Right atrium auricular region (tissue), 2 donors: ENCODE measurements at regions not wholly inside any gene's neighbourhood (a gene's known extent, or its start where the extent isn't known, plus 50 kb on each side); places are given as distances from the start of the nearest gene placed in this dataset.

Experiments
- DNase-seq: peaks from one replicate; pipeline ENCODE4 v3.0.0-alpha.2; 2019; ENCODE audit warnings: low spot score
- H3K27ac ChIP-seq, 2 donors: fragments of 200-600 bp; sonication (generic); 1 replicate in 1 of 2; 2 replicates in 1 of 2; pipeline ENCODE4 v1.5.1; 2016 to 2019
- H3K27me3 ChIP-seq, 2 donors: fragments of 200-600 bp; sonication (generic); one replicate each; pipeline versions ENCODE4 v1.5.1 to v1.6.0; 2017 to 2019
- H3K36me3 ChIP-seq: fragments of 200-600 bp; sonication (generic); one replicate; pipeline ENCODE4 v1.5.1; 2016
- H3K4me1 ChIP-seq, 2 donors: fragments of 200-600 bp; sonication (generic); one replicate each; pipeline versions ENCODE4 v1.5.1 to v1.6.0; 2017 to 2019
- H3K4me3 ChIP-seq, 2 donors: fragments of 200-600 bp; sonication (generic); 1 replicate in 1 of 2; 2 replicates in 1 of 2; pipeline ENCODE4 v1.5.1; 2017 to 2019; ENCODE audit warnings: mild to moderate bottlenecking in 1 of 2, moderate library complexity in 1 of 2
- H3K9me3 ChIP-seq, 2 donors: fragments of 200-600 bp; sonication (generic); one replicate each; pipeline ENCODE4 v1.5.1; 2019
- CTCF ChIP-seq, 2 donors: fragments of 200-600 bp; sonication (generic); IDR thresholded peaks; one replicate each; pipeline ENCODE4 v1.5.1; 2019; ENCODE audit warnings: antibody characterized with exemption in 2 of 2

GRCh38 chr5:33267801-33268200 is 173.0 kb upstream of the TARS1 start:
- no peaks in the 10 kb centered on the region for H3K36me3 ChIP-seq
- H3K4me3 ChIP-seq = no peak overlapping the region
- DNase-seq = no peak

GRCh38 chr5:33268374-33268773 is 172.4 kb upstream of the TARS1 start:
- peaks cover 0 to 6% of the 10 kb centered on the region in 2 donors for H3K9me3 ChIP-seq
- TF ChIP-seq CTCF (IDR thresholded peaks at IDR 0.05) = no peak
- H3K4me1 ChIP-seq = no peaks in the 10 kb centered on the region
- no peaks in the 10 kb centered on the region for H3K27me3 ChIP-seq
- no peak for DNase-seq
- H3K36me3 ChIP-seq = no peaks in the 10 kb centered on the region
- no peak overlapping the region for H3K4me3 ChIP-seq
- no peak overlapping the region for H3K27ac ChIP-seq

More at GRCh38 chr5:33267801-33268200, 173.0 kb upstream of the TARS1 start:
- H3K27ac ChIP-seq = no peak overlapping the region
- no peaks in the 10 kb centered on the region for H3K27me3 ChIP-seq
- TF ChIP-seq CTCF (IDR thresholded peaks at IDR 0.05) = no peak
- H3K9me3 ChIP-seq = peaks cover 0 to 6% of the 10 kb centered on the region in 2 donors
- H3K4me1 ChIP-seq = no peaks in the 10 kb centered on the region

- no peak overlapping the region for H3K4me3 ChIP-seq
These were observed 170.1 kb upstream of the TARS1 start for GRCh38 chr5:33270671-33271070.

GRCh38 chr5:33271606-33272005 is 169.2 kb upstream of the TARS1 start:
- no peak overlapping the region for H3K27ac ChIP-seq
- H3K36me3 ChIP-seq = no peaks in the 10 kb centered on the region
- DNase-seq = no peak
- H3K4me3 ChIP-seq = no peak overlapping the region
- peaks cover 0 to 5% of the 10 kb centered on the region in 2 donors for H3K4me1 ChIP-seq
- no peaks in the 10 kb centered on the region for H3K9me3 ChIP-seq
- no peak for TF ChIP-seq CTCF (IDR thresholded peaks at IDR 0.05)
- no peaks in the 10 kb centered on the region for H3K27me3 ChIP-seq

More at GRCh38 chr5:33270671-33271070, 170.1 kb upstream of the TARS1 start:
- Histone ChIP-seq H3K4me1 (no peaks in the 10 kb centered on the region), H3K9me3 (no peaks in the 10 kb centered on the region), H3K36me3 (no peaks in the 10 kb centered on the region), H3K27me3 (no peaks in the 10 kb centered on the region), H3K27ac (no peak overlapping the region)
- TF ChIP-seq CTCF (IDR thresholded peaks at IDR 0.05) = no peak
- no peak for DNase-seq

DNA sequence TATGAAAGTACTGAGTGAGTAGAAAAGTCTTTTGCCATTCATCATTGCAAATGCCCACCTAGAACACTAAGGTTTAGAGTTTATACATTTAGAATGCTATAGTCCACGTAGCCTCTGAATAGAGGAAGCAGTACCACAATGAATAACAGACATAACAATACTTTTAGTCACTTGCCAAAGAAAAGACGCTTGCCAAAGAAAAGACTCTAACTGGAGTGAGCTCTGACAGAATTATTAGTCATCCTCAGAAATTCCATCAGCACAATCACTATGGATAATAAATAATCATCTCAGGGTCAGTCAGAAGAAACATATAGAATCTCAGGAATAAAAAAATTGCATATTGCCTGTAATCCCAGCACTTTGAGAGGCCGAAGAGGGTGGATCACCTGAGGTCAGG is 168.5 kb upstream of the TARS1 start:
- Histone ChIP-seq H3K27me3 (no peaks in the 10 kb centered on the region), H3K4me3 (no peak overlapping the region), H3K4me1 (peaks cover 0 to 5% of the 10 kb centered on the region in 2 donors), H3K9me3 (no peaks in the 10 kb centered on the region), H3K36me3 (no peaks in the 10 kb centered on the region), H3K27ac (no peak overlapping the region)
- TF ChIP-seq CTCF (IDR thresholded peaks at IDR 0.05) = no peak
- no peak for DNase-seq

DNA sequence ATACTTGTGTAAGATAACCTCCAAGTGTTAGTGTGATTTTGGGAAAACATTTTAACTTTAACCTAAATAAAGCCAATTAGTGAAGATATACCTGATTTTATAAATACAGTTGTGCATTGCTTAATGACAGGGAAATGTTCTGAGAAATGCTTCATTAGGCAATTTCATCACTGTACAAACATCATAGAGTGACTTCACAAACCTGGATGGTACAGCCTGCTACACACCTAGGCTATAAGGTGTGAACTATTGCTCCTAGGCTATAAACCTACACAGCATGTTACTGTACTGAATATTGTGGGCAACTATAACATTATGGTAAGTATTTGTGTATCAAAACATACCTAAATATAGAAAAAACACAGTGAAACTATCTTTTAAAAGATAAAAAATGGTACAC is 166.8 kb upstream of the TARS1 start:
- Histone ChIP-seq H3K27ac (no peak overlapping the region), H3K36me3 (no peaks in the 10 kb centered on the region), H3K9me3 (no peaks in the 10 kb centered on the region), H3K4me3 (no peak overlapping the region), H3K27me3 (no peaks in the 10 kb centered on the region), H3K4me1 (peaks cover 0 to 5% of the 10 kb centered on the region in 2 donors)
- no peak for TF ChIP-seq CTCF (IDR thresholded peaks at IDR 0.05)
- DNase-seq = no peak
